Kidney epithelial cell (primary cell): ENCODE measurements at regions not wholly inside any gene's neighbourhood (a gene's known extent, or its start where the extent isn't known, plus 50 kb on each side); places are given as distances from the start of the nearest gene placed in this dataset.

Experiments
- DNase-seq: peaks from one replicate; pipeline ENCODE4 v3.0.0-alpha.2; 2010; ENCODE audit warnings: low read depth
- H3K27me3 ChIP-seq: 2 replicates; pipeline ENCODE4 v1.6.0; 2011; ENCODE audit warnings: low read length; ENCODE audit not compliant: control insufficient read depth, insufficient read depth
- H3K36me3 ChIP-seq: 2 replicates; pipeline ENCODE4 v1.5.1; 2011; ENCODE audit warnings: low read length; ENCODE audit not compliant: control insufficient read depth, insufficient read depth
- H3K4me3 ChIP-seq: 2 replicates; pipeline ENCODE4 v1.5.1; 2011; ENCODE audit warnings: low read depth, mild to moderate bottlenecking, control low read depth, low read length
- CTCF ChIP-seq: IDR thresholded peaks from 2 replicates; pipeline ENCODE4 v1.5.1; 2011; ENCODE audit warnings: mild to moderate bottlenecking, moderate library complexity, low read length, control low read depth, inconsistent platforms; ENCODE audit not compliant: insufficient read depth, poor library complexity, severe bottlenecking

GRCh38 chr5:44028226-44028625, 361.0 kb downstream of the FGF10 start:
- Histone ChIP-seq H3K36me3 (no peaks in the 10 kb centered on the region), H3K27me3 (no peaks in the 10 kb centered on the region), H3K4me3 (no peak overlapping the region)
- DNase-seq: no peak
- no peak for TF ChIP-seq CTCF

GRCh38 chr5:44022622-44023021, 366.6 kb downstream of the FGF10 start:
- TF ChIP-seq CTCF: no peak
- no peak overlapping the region for H3K4me3 ChIP-seq

GRCh38 chr5:44011518-44011917, 377.7 kb downstream of the FGF10 start:
- TF ChIP-seq CTCF: no peak
- no peaks in the 10 kb centered on the region for H3K27me3 ChIP-seq
- no peak overlapping the region for H3K4me3 ChIP-seq

More at GRCh38 chr5:44022622-44023021, 366.6 kb downstream of the FGF10 start:
- H3K27me3 ChIP-seq: no peaks in the 10 kb centered on the region
- no peaks in the 10 kb centered on the region for H3K36me3 ChIP-seq
- DNase-seq: no peak

GRCh38 chr5:44002381-44002901, 386.8 kb downstream of the FGF10 start:
- DNase-seq: peak; percentile 19
- H3K36me3 ChIP-seq: no peaks in the 10 kb centered on the region
- H3K4me3 ChIP-seq: no peak overlapping the region
- no peak for TF ChIP-seq CTCF
- H3K27me3 ChIP-seq: no peaks in the 10 kb centered on the region

More at GRCh38 chr5:44011518-44011917, 377.7 kb downstream of the FGF10 start:
- no peak for DNase-seq
- no peaks in the 10 kb centered on the region for H3K36me3 ChIP-seq

GRCh38 chr5:44001675-44002380, 387.4 kb downstream of the FGF10 start:
- TF ChIP-seq CTCF: no peak
- DNase-seq: no peak

GRCh38 chr5:44001236-44001635, 388.0 kb downstream of the FGF10 start:
- H3K27me3 ChIP-seq: no peaks in the 10 kb centered on the region
- DNase-seq: no peak
- no peak for TF ChIP-seq CTCF
- H3K4me3 ChIP-seq: no peak overlapping the region
- H3K36me3 ChIP-seq: no peaks in the 10 kb centered on the region

More at GRCh38 chr5:44001675-44002380, 387.4 kb downstream of the FGF10 start:
- H3K4me3 ChIP-seq: no peak overlapping the region
- no peaks in the 10 kb centered on the region for H3K36me3 ChIP-seq
- no peaks in the 10 kb centered on the region for H3K27me3 ChIP-seq
